Ovary (tissue), 7 donors: ENCODE measurements at regions not wholly inside any gene's neighbourhood (a gene's known extent, or its start where the extent isn't known, plus 50 kb on each side); places are given as distances from the start of the nearest gene placed in this dataset.

ENCODE experiments used
- DNase-seq, 5 donors: peaks; one replicate each; pipeline ENCODE4 v3.0.0-alpha.2; 2019 to 2020
- H3K27ac ChIP-seq, 2 donors: fragments of 200-600 bp; one replicate each; pipeline versions ENCODE4 v1.5.1 to v1.8.0; 2019 to 2022
- H3K27me3 ChIP-seq: fragments of 200-600 bp; one replicate; pipeline ENCODE4 v1.8.0; 2022
- H3K36me3 ChIP-seq: fragments of 200-600 bp; sonication (generic); one replicate; pipeline ENCODE4 v1.5.1; 2019
- H3K4me1 ChIP-seq: one replicate; pipeline ENCODE4 v1.8.1; 2013; ENCODE audit warnings: mild to moderate bottlenecking, moderate library complexity; ENCODE audit not compliant: insufficient read depth
- H3K4me3 ChIP-seq: fragments of 200-600 bp; sonication (generic); one replicate; pipeline ENCODE4 v1.5.1; 2017
- H3K9me3 ChIP-seq, 2 donors: fragments of 200-600 bp in 1 of 2; sonication (generic) in 1 of 2; one replicate each; pipeline versions ENCODE4 v1.5.1 to v1.8.1; 2013 to 2019; ENCODE audit warnings: mild to moderate bottlenecking in 1 of 2, moderate library complexity in 1 of 2
- EP300 ChIP-seq: sonication (generic); formaldehyde crosslinking; IDR thresholded peaks from one replicate; pipeline ENCODE4 v1.6.1; 2017; ENCODE audit warnings: antibody characterized with exemption
- POLR2A ChIP-seq: fragments of 450-650 bp; IDR thresholded peaks from one replicate; pipeline ENCODE4 v1.6.1; 2017; ENCODE audit warnings: antibody characterized with exemption, mild to moderate bottlenecking, moderate library complexity
- WGBS, 3 donors: extraction: QIAGEN DNeasy Blood & Tissue Kit in 1 of 3; methylation state at CpG; one replicate each; pipeline versions ENCODE4 v1.1.5 to v1.1.7; 2013 to 2017; 5-methylcytosine and 5-hydroxymethylcytosine counted together
- intact Hi-C, 4 donors: fragments of 100-400 bp; cut with DNase I; formaldehyde crosslinking; loops; one replicate each; pipeline versions ENCODE4 v1.11.0 to v1.15.1; 2022 to 2023
- TF ChIP-seq, protein P1 (sequence below), 3 donors: fragments of 450-650 bp in 2 of 3; fragments of 200-600 bp in 1 of 3; IDR thresholded peaks; one replicate each; pipeline versions ENCODE4 v1.5.1 to v1.8.0; 2016 to 2022; ENCODE audit warnings: antibody characterized with exemption in 3 of 3, mild to moderate bottlenecking in 1 of 3
- donor health status: DM: no; HTN: no; CAD: no; lungs with moderate emphysema.
- donor health status: DM: no; HTN: no; CAD: no.
- donor health status: Bipolar disorder and iron deficiency.
- donor health status: DM: no; HTN: no; CAD: no.
- donor health status: DM: yes; HTN: yes; CAD: no.

- no peak for DNase-seq
- TF ChIP-seq EP300 (no peak), POLR2A (no peak)
- TF ChIP-seq, protein P1, sequence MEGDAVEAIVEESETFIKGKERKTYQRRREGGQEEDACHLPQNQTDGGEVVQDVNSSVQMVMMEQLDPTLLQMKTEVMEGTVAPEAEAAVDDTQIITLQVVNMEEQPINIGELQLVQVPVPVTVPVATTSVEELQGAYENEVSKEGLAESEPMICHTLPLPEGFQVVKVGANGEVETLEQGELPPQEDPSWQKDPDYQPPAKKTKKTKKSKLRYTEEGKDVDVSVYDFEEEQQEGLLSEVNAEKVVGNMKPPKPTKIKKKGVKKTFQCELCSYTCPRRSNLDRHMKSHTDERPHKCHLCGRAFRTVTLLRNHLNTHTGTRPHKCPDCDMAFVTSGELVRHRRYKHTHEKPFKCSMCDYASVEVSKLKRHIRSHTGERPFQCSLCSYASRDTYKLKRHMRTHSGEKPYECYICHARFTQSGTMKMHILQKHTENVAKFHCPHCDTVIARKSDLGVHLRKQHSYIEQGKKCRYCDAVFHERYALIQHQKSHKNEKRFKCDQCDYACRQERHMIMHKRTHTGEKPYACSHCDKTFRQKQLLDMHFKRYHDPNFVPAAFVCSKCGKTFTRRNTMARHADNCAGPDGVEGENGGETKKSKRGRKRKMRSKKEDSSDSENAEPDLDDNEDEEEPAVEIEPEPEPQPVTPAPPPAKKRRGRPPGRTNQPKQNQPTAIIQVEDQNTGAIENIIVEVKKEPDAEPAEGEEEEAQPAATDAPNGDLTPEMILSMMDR (IDR thresholded peaks at IDR 0.05) = no peak
- H3K9me3 ChIP-seq = no peaks in the 10 kb centered on the region
- whole genome bisulfite sequencing, 3 donors = 92 to 96% (median 94%) methylated on average over 2 of the region's 2 CpGs
- H3K27ac ChIP-seq = no peak overlapping the region
- intact Hi-C loops = loop anchor here in 1 of 4 donors (10.0 kb wide), 1 partner anchor 139 kb away; no protein-coding TSS in a partner anchor
- H3K27me3 ChIP-seq = no peaks in the 10 kb centered on the region
- no peak overlapping the region for H3K4me3 ChIP-seq
- H3K4me1 ChIP-seq = peaks cover 30% of the 10 kb centered on the region
- no peaks in the 10 kb centered on the region for H3K36me3 ChIP-seq
Observed at GRCh38 chr2:46844034-46844433, 71.6 kb downstream of the MCFD2 start.

DNA sequence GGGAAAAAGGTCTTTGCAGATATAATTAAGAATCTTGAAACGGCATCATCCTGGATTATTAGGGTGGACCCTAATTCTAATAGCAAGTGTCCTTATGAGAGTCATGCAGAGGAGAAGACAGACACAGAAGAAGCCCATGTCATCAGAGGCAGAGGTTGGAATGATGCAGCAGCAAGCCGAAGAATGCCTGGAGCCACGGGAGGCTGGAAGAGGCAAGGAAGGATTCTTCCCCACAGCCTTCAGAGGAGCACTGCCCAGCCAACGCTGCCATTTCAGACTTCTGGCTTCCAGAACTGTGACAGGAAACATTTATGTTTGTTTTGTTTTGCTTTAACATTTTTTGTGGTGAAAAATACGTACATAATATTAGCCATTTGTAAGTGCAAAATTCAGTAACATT is 72.3 kb downstream of the MCFD2 start:
- intact Hi-C loops = loop anchor here in 1 of 4 donors (10.0 kb wide), 1 partner anchor 139 kb away; no protein-coding TSS in a partner anchor
- H3K4me3 ChIP-seq = no peak overlapping the region
- 73 to 77% (median 75%) methylated on average over 5 of the region's 5 CpGs for WGBS, 3 donors
- H3K9me3 ChIP-seq = no peaks in the 10 kb centered on the region
- H3K27ac ChIP-seq = no peak overlapping the region
- peaks cover 24% of the 10 kb centered on the region for H3K4me1 ChIP-seq
- peak in 1 of 5 donors; percentile 12 for DNase-seq
- TF ChIP-seq EP300 (no peak), POLR2A (no peak)
- TF ChIP-seq, protein P1 (IDR thresholded peaks at IDR 0.05) = no peak
- H3K36me3 ChIP-seq = no peaks in the 10 kb centered on the region
- no peaks in the 10 kb centered on the region for H3K27me3 ChIP-seq

GRCh38 chr2:46842876-46843275 is 72.7 kb downstream of the MCFD2 start:
- no peaks in the 10 kb centered on the region for H3K36me3 ChIP-seq
- DNase-seq = peak in 1 of 5 donors; percentile 15
- intact Hi-C loops = loop anchor here in 1 of 4 donors (10.0 kb wide), 1 partner anchor 138 kb away; no protein-coding TSS in a partner anchor
- TF ChIP-seq EP300 (no peak), POLR2A (no peak)
- TF ChIP-seq, protein P1 (IDR thresholded peaks at IDR 0.05) = no peak
- H3K9me3 ChIP-seq = no peaks in the 10 kb centered on the region
- H3K27ac ChIP-seq = no peak overlapping the region
- 96 to 98% (median 98%) methylated on average over 7 of the region's 7 CpGs for WGBS, 3 donors
- peaks cover 22% of the 10 kb centered on the region for H3K4me1 ChIP-seq
- H3K27me3 ChIP-seq = no peaks in the 10 kb centered on the region
- H3K4me3 ChIP-seq = no peak overlapping the region

DNA sequence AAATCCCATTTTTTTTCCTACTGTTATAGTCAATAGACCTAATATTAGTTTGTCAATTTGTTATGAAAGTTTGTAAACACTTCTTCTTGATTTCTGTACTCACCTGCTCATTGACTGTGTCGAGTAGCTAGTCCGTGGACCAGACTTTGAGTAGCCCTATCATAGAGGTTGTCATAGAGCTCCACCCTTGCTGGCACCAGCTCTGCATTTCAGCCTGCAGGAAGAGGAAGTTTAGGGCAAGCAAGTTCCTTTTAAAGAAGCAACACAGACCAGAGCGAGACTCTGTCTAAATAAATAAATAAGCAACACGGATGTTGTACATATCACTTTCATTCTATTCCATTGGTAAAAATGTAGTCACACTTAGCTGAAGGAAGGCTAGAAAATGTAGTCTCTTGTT is 74.0 kb downstream of the MCFD2 start:
- no peaks in the 10 kb centered on the region for H3K36me3 ChIP-seq
- intact Hi-C loops = loop anchor here in 1 of 4 donors (10.0 kb wide), 1 partner anchor 137 kb away; no protein-coding TSS in a partner anchor
- TF ChIP-seq POLR2A (no peak), EP300 (no peak)
- TF ChIP-seq, protein P1 (IDR thresholded peaks at IDR 0.05) = no peak
- WGBS, 3 donors = 84 to 90% (median 90%) methylated on average over 4 of the region's 4 CpGs
- no peaks in the 10 kb centered on the region for H3K27me3 ChIP-seq
- H3K27ac ChIP-seq = no peak overlapping the region
- H3K4me1 ChIP-seq = peaks cover 11% of the 10 kb centered on the region
- H3K4me3 ChIP-seq = no peak overlapping the region
- H3K9me3 ChIP-seq = no peaks in the 10 kb centered on the region
- DNase-seq = peak in 1 of 5 donors; percentile 9
